Activated naive CD8-positive, alpha-beta T cell treated with anti-CD3 and anti-CD28 coated beads, Interleukin-2, amount 50 U/mL, for 16 hours (primary cell): ENCODE measurements at regions not wholly inside any gene's neighbourhood (a gene's known extent, or its start where the extent isn't known, plus 50 kb on each side); places are given as distances from the start of the nearest gene placed in this dataset.
"Not testable (repeated sequence)": the region's sequence is repeated elsewhere in the genome, so short reads cannot be mapped to it uniquely, and the experiment has no call there.

Source experiments
- DNase-seq: peaks from one replicate; pipeline ENCODE4 v3.0.0-alpha.2; 2020; ENCODE audit warnings: low read depth, low spot score

GRCh38 chr11:69884751-69885150 is 65.5 kb upstream of the FGF3 start:
- DNase-seq = no peak

DNA sequence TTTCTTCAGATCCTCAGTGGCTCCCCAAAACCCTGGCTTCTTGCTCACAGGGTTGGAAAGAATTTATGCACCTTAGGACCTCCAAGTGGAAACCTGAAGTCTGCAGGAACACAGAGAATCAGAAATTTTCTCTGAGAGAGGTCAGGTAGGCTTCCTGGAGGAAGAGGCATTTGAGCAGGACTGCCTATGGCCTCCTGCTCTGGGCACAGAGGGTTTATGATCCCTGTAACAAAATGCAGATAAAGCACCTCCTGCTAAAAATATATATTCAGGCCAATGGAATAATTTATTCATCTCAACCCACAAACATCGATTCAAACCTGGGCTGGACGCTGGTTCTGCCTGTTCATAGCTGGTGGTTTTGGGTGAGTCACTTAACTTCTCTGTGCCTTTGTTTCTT is 68.1 kb upstream of the FGF3 start:
- no peak for DNase-seq

GRCh38 chr11:69887841-69888427 is 68.7 kb upstream of the FGF3 start:
- DNase-seq = no peak

DNA sequence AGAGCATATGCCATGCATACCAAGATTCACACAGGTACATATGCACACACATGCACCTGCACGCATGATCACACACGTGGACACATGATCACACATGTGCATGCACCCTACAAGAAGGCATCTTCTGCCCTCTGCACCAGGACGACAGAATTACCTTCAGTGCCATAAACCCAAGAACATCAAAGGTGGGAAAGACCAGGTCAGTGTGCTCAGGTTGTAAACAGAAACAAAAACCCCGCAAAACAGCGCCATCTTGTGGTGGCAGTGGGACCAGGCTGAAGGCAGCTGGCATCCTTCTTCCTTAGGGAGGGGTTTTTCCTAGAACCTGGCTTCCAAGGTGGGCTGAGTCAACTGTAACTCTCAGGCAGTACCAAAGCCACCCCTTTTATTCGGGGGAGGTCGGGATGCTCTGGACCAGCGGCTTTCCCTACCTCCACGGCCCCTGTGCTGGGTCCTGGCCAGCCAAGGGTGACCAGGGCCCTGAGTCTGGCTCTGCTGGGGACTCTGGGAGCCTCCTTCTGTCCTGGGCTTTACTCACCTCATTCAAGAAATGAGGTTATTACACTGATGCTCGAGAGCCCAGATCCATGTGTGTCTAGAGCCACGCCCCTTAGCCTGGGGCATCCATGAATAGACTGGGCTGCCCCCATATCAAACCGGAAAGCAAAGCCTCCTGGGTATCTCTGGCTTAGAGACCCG is 69.4 kb upstream of the FGF3 start:
- DNase-seq = peak; percentile 35

- DNase-seq = no peak
Observed at GRCh38 chr11:69889400-69890318, 70.4 kb upstream of the FGF3 start.

DNA sequence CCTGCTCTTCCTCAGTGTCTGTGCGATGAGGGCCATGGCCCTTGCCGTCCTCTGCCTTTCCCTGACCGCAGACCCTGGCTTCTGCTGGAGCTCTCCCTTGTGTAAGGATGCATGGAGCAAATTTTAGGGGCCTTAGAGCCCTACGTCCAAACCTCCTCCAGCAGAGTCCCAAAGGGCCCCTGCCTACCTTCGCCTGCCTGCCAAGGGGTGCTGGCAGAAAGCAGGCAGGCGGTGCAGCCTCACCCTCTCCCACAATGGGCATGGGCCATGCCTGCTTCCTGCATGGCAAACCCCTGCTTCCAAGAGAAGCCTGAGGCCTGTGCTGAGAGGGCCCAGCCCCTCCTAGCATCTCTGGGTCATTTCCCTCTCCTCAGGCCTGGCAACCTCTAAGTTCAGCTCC is 71.3 kb upstream of the FGF3 start:
- no peak for DNase-seq

DNA sequence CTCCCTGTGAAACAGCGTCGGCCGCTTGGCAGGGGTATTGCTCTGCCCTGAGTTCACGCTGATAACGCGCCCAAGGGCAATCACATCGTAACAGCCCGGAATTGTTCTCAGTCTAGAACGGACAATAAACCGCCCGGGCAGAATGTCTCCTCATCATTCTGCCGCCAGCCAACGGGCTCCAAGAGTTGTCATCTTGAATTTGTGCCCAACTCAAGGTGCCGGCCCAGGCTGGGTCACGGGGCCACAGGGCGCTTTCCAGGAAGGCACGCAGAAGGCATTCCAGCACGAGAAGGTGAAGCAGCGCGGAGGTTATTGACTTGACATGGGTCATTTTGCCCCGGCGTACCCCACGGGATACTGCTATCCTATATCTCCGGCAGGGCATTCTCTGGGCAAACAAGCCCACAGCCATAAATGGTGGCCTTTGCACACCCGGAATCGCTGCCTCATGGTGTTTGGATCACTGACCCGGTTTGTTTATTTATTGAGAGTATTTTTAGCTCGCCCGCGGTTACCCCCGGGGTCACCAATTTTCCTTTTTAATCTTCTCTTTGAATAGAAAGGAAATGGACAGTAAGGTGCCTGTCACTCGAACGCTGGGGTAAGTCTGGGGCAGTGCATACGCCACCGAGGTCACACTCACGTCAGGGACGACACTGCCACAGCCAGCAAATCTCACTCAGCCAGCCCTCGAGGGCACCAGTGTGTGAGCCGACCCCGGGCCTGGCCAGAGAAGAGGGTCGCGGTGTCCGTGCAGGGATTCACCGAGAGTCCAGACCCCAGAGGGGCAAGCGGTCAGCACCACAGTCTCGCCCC is 72.4 kb upstream of the FGF3 start:
- no peak for DNase-seq

GRCh38 chr11:69892237-69892985 is 73.2 kb upstream of the FGF3 start:
- DNase-seq = no peak

DNA sequence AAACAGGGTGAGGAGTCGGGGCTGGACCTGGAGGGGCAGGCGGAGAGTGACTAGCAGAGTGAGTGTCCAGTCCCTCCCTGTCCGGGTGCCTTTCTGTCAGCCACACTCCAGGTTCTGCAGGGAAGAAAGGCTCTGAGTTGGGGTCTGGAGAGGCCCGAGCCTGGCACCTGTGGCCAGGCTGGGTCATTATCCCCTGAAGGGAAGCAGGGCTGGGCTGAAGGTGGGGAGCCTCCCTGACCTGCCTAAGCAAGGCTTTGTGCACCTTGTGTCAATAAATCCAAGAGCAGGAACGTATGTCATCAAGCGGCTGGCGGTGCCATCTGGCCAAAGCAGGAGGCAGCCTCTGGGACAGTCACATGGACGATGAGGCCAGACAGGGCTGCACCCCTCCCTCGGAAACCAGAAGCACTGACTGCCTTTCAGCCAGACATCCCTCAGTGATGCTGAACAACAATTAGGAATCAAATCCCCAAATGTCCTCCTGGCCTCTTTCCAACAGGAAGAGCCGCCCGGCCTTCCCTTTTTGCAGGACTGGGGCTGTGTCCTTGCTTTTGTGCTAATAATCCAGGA is 73.9 kb upstream of the FGF3 start:
- DNase-seq = no peak

DNA sequence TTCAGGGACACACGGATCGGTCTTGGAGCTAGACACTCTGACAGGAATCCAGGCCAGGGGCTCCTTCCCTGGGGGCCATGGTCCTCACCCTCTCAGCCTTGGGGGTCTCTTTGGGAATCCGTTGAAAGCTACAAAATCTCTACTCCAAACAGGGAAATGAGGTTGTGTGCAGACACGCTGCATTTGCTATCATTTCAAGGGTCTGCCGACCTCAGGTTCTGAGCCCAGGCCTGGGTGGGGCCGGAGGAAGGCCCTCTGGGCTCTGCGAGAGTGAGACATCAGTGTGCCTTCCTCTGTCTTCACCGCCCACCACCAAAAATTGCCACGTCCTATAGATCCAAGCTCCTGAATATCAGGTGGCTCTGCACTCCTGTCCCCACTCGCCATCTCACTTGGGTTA is 74.4 kb upstream of the FGF3 start:
- no peak for DNase-seq

- no peak for DNase-seq
Observed at GRCh38 chr11:69894181-69894611, 75.0 kb upstream of the FGF3 start.

- DNase-seq = no peak
Observed at GRCh38 chr11:69894648-69895047, 75.4 kb upstream of the FGF3 start.

DNA sequence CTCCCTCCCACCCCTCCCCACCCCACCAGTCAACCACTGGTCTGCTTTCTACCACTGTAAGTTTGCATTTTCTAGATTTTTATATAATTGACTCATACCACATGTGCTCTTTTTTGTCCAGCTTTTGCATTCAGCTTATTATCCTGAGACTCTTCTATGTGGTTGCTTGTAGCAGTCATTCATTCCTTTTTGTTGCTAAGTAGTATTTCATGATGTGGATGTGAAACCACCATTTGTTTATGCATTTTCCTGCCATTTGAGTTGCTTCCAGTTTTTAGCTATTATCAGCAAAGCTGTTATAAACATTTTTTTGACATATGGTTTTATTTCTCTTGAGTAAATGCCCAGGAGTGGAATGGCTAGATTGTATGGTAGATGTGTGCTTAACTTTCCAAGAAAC is 77.0 kb upstream of the FGF3 start:
- no peak for DNase-seq

GRCh38 chr11:69898123-69898522 is 78.9 kb upstream of the FGF3 start:
- no peak for DNase-seq

DNA sequence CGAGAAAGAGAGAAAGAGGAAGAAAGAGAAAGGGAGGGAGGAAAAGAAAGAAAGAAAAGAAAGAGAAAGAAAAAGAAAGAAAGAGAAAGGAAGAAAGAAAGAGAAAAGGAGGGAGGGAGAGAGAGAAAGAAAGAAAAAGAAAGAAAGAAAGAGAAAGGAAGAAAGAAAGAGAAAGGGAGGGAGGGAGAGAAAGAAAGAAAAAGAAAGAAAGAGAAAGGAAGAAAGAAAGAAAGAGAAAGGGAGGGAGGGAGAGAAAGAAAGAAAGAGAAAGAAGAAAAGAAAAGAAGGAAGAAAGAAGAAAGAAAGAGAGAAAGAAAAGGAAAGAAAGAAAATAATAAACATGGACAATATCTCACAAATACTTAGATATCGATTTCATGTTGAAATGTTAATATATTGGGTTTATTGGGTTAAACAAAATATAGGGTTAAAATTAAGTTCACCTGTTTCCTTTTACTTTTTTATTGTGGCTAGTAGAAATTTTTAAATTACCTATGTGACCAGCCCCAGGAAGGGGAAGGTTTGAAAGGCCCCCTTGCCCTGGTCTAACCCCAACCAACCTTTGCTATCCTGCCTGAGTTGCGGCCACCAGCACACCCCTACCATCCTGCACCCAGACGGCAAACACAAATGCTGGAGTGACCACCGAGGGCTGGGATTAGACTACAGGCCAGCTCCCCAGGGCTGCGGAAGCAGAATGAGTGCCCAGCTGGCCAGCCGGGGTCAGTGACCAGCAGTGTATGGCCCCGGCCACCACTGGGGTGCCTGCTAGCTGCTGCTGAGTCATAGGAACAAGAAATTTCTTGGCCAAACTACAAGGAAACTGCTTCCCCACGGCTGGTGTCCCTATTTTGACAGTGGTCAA is 81.0 kb upstream of the FGF3 start:
- DNase-seq = no peak

DNA sequence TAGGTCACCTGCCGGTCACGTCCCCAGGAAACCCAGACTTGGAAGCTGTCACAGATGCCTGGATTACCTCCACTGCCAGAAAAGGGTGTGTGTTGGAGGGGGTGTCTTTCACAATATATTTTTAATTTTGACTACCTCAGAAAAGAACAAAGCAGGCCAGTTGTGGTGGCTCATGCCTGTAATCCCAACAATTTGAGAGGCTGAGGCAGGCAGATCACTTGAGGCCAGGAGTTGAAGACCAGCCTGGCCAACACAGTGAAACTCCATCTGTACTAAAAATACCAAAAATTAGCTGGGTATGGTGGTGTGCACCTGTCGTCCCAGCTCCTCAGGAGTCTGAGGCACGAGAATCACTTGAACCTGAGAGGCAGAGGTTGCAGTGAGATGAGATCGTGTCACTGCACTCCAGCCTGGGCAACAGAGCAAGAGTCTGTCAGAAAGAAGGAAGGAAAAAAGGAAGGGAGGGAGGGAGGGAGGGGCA is 81.6 kb upstream of the FGF3 start:
- DNase-seq = not testable (repeated sequence)

- no peak for DNase-seq
Observed at GRCh38 chr11:69902337-69902736, 83.1 kb upstream of the FGF3 start.

- no peak for DNase-seq
Observed at GRCh38 chr11:69903211-69903610, 84.0 kb upstream of the FGF3 start.

DNA sequence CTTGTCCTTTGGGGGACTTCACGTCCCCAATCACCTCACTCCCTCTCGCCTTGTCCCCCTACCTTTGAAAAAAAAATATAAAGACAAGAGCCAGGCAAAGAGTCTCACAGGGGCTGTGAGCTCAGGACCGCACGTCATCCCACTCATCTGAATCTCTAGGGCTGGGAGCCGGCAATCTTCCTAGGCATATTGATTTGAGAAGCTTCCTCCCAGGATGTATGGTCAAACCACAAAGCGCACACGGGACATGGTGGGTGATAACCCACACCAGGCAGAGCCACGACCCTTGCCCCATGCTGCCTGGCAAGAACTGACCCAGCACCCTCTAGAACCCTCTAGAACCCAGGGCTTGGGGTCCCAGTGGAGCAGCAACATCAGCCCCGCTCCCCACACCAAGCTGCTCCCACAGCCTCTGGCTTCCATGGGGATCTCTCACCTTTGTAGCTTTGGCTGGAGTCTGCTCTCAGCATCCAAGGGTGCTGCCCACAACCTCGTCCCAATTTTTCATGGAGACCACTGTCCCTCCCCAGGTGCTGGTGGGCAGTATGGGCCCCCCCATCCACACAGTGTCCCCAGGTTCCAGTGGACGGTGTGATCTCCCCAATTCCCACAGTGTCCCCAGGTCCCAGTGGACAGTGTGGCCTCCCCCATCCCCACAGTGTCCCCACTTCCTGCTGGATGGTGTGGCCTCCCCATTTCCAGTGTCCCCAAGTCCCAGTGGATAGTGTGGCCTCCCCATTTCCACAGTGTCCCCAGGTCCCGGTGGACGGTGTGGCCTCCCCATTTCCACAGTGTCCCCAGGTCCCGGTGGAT is 85.2 kb upstream of the FGF3 start:
- no peak for DNase-seq
